SJSA1 (cell line): ENCODE measurements at regions not wholly inside any gene's neighbourhood (a gene's known extent, or its start where the extent isn't known, plus 50 kb on each side); places are given as distances from the start of the nearest gene placed in this dataset.

Source experiments
- DNase-seq, 2 experiments: peaks; one replicate each; pipeline ENCODE4 v3.0.0-alpha.2; 2015 to 2020; ENCODE audit warnings: low spot score in 2 of 2, low read depth in 1 of 2
- H3K27ac ChIP-seq: fragments of 250-450 bp; sonication (Bioruptor Pico); 2 replicates; pipeline ENCODE4 v1.5.1; 2020; ENCODE audit warnings: mild to moderate bottlenecking, moderate library complexity
- H3K27me3 ChIP-seq: fragments of 250-450 bp; sonication (Bioruptor Pico); replicated peaks from 2 replicates; pipeline ENCODE4 v1.5.1; 2020; ENCODE audit warnings: mild to moderate bottlenecking, moderate library complexity
- H3K36me3 ChIP-seq: fragments of 250-450 bp; sonication (Bioruptor Pico); 2 replicates; pipeline ENCODE4 v1.5.1; 2020; ENCODE audit warnings: mild to moderate bottlenecking
- H3K4me1 ChIP-seq: fragments of 250-450 bp; sonication (Bioruptor Pico); replicated peaks from 2 replicates; pipeline ENCODE4 v1.6.1; 2021; ENCODE audit warnings: mild to moderate bottlenecking
- H3K4me3 ChIP-seq: fragments of 250-450 bp; sonication (Bioruptor Pico); 2 replicates; pipeline ENCODE4 v1.5.1; 2020; ENCODE audit warnings: mild to moderate bottlenecking
- H3K9me3 ChIP-seq: fragments of 250-450 bp; sonication (Bioruptor Pico); replicated peaks from 2 replicates; pipeline ENCODE4 v1.5.1; 2020; ENCODE audit warnings: mild to moderate bottlenecking

DNA sequence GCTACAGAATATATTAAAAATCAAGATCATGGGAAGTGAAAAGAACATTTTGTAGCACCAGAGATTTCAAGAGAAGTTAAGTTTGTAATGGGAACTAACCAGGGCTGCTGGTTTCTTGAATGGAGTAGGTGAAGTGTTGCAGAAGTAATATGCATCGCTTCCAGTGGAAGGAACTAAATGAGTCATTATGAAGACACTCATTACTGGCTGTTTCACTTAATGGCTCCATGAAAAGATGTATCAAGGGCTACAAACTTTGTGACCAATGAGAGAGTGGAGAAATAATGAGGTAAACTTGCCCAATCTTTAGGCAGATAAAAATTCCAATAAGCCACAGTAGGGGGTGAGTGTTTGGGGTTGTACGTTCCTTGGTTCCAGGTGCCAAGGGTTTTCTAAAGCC, 380.4 kb upstream of the POU3F3 start:
- no peak overlapping the region for H3K4me3 ChIP-seq
- H3K27me3 ChIP-seq: no peaks in the 10 kb centered on the region
- H3K9me3 ChIP-seq: no peaks in the 10 kb centered on the region
- no peaks in the 10 kb centered on the region for H3K4me1 ChIP-seq
- H3K36me3 ChIP-seq: no peaks in the 10 kb centered on the region
- no peak overlapping the region for H3K27ac ChIP-seq
- no peak for DNase-seq

GRCh38 chr2:104474716-104475115, 379.2 kb upstream of the POU3F3 start:
- Histone ChIP-seq H3K4me1 (no peaks in the 10 kb centered on the region), H3K27ac (no peak overlapping the region)
- DNase-seq: no peak

GRCh38 chr2:104476075-104476474, 377.8 kb upstream of the POU3F3 start:
- no peaks in the 10 kb centered on the region for H3K36me3 ChIP-seq
- H3K27ac ChIP-seq: no peak overlapping the region
- H3K4me1 ChIP-seq: no peaks in the 10 kb centered on the region
- DNase-seq: no peak
- H3K27me3 ChIP-seq: no peaks in the 10 kb centered on the region
- H3K9me3 ChIP-seq: no peaks in the 10 kb centered on the region
- no peak overlapping the region for H3K4me3 ChIP-seq

More at GRCh38 chr2:104474716-104475115, 379.2 kb upstream of the POU3F3 start:
- Histone ChIP-seq H3K27me3 (no peaks in the 10 kb centered on the region), H3K4me3 (no peak overlapping the region), H3K36me3 (no peaks in the 10 kb centered on the region), H3K9me3 (no peaks in the 10 kb centered on the region)

- DNase-seq: no peak
- no peaks in the 10 kb centered on the region for H3K4me1 ChIP-seq
- H3K27me3 ChIP-seq: no peaks in the 10 kb centered on the region
Observed at GRCh38 chr2:104476563-104476988, 377.3 kb upstream of the POU3F3 start.

GRCh38 chr2:104481341-104481740, 372.6 kb upstream of the POU3F3 start:
- Histone ChIP-seq H3K9me3 (no peaks in the 10 kb centered on the region), H3K27ac (no peak overlapping the region), H3K27me3 (no peaks in the 10 kb centered on the region), H3K4me1 (no peaks in the 10 kb centered on the region), H3K36me3 (no peaks in the 10 kb centered on the region), H3K4me3 (no peak overlapping the region)
- DNase-seq: no peak

More at GRCh38 chr2:104476563-104476988, 377.3 kb upstream of the POU3F3 start:
- Histone ChIP-seq H3K9me3 (no peaks in the 10 kb centered on the region), H3K4me3 (no peak overlapping the region), H3K27ac (no peak overlapping the region), H3K36me3 (no peaks in the 10 kb centered on the region)

DNA sequence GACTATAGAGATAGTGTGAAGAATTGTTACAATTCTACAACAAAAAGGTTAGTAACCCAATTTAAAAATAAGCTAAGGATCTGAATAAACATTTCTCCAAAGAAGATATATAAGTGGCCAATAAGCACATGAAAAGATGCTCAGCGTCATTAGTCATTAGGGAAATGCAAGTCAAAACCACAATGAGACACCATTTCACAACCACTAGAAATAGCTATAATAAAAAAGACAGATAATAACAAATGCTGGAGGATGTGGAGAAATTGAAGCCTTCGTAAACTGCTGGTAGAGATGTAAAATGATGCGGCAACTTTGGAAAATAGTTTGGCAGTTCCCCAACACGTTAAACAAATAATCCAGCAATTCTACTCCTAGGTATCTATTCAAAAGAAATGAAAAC, 366.5 kb upstream of the POU3F3 start:
- no peak for DNase-seq

DNA sequence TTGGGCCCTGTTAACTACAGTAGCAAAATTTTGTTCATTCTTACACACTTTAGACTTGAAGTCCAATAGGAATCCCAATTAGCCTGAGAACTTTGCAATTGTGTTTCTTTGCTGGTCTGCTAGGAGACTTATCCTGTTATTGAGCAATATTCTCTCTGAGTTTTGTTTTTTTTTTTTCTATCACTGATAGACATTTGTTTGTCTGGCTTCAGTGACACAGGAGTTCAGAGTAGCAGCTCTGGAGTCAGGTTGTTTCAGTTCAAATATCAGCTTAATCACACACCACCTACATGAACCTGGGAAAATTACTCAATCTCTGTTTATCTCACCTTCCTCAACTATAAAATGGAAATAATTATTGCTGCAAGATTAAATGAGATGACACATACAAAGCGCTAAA, 360.2 kb upstream of the POU3F3 start:
- no peak for DNase-seq
- H3K4me1 ChIP-seq: no peaks in the 10 kb centered on the region
- no peak overlapping the region for H3K4me3 ChIP-seq
- no peaks in the 10 kb centered on the region for H3K27me3 ChIP-seq
- no peaks in the 10 kb centered on the region for H3K36me3 ChIP-seq
- no peak overlapping the region for H3K27ac ChIP-seq
- H3K9me3 ChIP-seq: no peaks in the 10 kb centered on the region

More for the DNA sequence above, 366.5 kb upstream of the POU3F3 start:
- no peaks in the 10 kb centered on the region for H3K27me3 ChIP-seq
- H3K4me1 ChIP-seq: no peaks in the 10 kb centered on the region
- H3K27ac ChIP-seq: no peak overlapping the region
- H3K9me3 ChIP-seq: no peaks in the 10 kb centered on the region
- no peaks in the 10 kb centered on the region for H3K36me3 ChIP-seq
- no peak overlapping the region for H3K4me3 ChIP-seq

DNA sequence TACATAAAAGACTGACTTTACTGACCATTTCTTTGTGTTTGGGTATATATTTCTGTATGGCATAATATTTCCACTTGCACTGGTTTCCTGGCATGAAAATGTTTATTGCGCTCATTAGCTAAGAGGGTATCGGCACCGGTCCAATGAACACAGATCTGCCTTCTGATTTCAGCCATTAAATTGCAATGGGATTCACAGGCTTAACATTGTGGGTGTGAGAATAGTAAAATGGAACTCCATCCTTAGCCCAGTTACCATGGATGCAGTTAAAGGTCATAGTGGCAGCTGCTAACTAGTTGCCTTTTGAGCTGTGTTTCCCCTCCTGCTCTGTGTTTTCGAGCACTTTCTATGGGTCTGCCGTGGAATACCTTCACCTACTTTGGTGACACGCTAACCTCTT, 352.6 kb upstream of the POU3F3 start:
- Histone ChIP-seq H3K9me3 (no peaks in the 10 kb centered on the region), H3K4me1 (no peaks in the 10 kb centered on the region), H3K4me3 (no peak overlapping the region), H3K27ac (no peak overlapping the region), H3K27me3 (0 out of 2 replicates have a peak, but pooled peaks cover 2% of the 10 kb centered on the region), H3K36me3 (no peaks in the 10 kb centered on the region)
- DNase-seq: no peak

- H3K27ac ChIP-seq: no peak overlapping the region
- H3K36me3 ChIP-seq: no peaks in the 10 kb centered on the region
- no peak for DNase-seq
- H3K27me3 ChIP-seq: 0 out of 2 replicates have a peak, but pooled peaks cover 2% of the 10 kb centered on the region
- no peak overlapping the region for H3K4me3 ChIP-seq
- no peaks in the 10 kb centered on the region for H3K4me1 ChIP-seq
- H3K9me3 ChIP-seq: no peaks in the 10 kb centered on the region
Observed at GRCh38 chr2:104501929-104502328, 352.0 kb upstream of the POU3F3 start.

DNA sequence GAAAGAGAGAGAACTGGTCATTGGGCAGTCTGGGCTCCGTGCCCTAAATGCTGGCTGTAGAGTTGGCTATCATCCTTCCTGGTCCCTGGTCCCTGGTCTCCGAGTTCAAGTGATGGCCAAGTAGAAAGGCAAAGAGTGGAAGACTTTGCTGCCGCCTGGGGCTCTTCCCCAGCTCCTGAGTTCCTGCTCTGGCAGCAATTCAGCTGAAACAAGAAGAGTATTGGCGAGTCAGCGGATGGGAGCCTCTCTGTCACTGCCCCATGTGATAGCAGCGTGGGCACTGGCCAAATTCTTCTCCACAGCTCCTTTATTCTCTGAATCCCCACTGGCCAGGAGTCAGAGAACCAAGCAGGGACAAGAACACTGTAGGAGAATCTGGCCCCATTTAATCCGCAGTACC, 351.0 kb upstream of the POU3F3 start:
- Histone ChIP-seq H3K27ac (no peak overlapping the region), H3K4me3 (no peak overlapping the region), H3K36me3 (no peaks in the 10 kb centered on the region), H3K27me3 (0 out of 2 replicates have a peak, but pooled peaks cover 2% of the 10 kb centered on the region), H3K9me3 (no peaks in the 10 kb centered on the region), H3K4me1 (no peaks in the 10 kb centered on the region)
- no peak for DNase-seq

- no peaks in the 10 kb centered on the region for H3K9me3 ChIP-seq
- DNase-seq: no peak
- H3K36me3 ChIP-seq: no peaks in the 10 kb centered on the region
- no peak overlapping the region for H3K27ac ChIP-seq
- no peak overlapping the region for H3K4me3 ChIP-seq
- H3K27me3 ChIP-seq: 0 out of 2 replicates have a peak, but pooled peaks cover 2% of the 10 kb centered on the region
- no peaks in the 10 kb centered on the region for H3K4me1 ChIP-seq
Observed at GRCh38 chr2:104504331-104505073, 349.4 kb upstream of the POU3F3 start.

GRCh38 chr2:104518256-104518655, 335.7 kb upstream of the POU3F3 start:
- Histone ChIP-seq H3K27ac (no peak overlapping the region), H3K4me3 (no peak overlapping the region), H3K36me3 (no peaks in the 10 kb centered on the region), H3K27me3 (no peaks in the 10 kb centered on the region), H3K4me1 (no peaks in the 10 kb centered on the region), H3K9me3 (no peaks in the 10 kb centered on the region)
- DNase-seq: no peak

DNA sequence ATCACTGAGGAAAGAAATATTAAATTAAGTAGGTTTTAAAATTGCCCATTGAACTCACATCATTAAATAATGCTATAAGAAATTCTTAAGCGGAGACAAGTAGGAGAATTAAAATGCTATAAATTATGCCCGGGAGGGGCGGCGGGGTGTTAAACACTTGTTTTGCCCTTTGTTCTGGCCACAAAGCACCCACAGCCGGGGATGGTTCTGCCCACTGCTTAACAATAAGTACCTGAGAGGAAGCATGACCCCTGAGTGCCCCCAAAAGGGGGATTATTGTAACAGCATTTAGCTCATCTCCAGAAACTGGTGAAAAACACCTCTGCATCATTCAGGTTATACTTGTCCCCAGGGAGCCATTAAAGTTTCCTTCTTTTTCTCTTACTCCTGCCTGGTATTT, 332.7 kb upstream of the POU3F3 start:
- Histone ChIP-seq H3K9me3 (no peaks in the 10 kb centered on the region), H3K4me3 (no peak overlapping the region), H3K36me3 (no peaks in the 10 kb centered on the region), H3K27me3 (no peaks in the 10 kb centered on the region), H3K27ac (no peak overlapping the region), H3K4me1 (no peaks in the 10 kb centered on the region)
- no peak for DNase-seq

DNA sequence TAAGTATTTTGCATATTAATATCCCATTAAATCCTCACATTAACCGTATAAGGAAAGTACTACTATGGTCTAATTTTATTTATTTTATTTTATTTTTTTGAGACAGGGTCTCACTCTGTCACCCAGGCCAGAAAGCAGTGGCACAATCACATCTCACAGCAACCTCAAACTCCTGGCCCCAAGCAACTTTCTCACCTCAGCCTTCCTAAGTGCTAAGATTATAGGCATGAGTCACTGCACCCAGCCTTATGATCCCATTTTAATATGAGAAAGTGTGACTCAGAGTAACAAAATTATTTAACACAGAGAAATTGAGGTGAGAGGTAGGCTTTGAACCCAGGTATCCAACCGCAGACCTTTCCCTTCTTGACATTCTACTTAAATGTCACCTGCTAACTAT, 330.0 kb upstream of the POU3F3 start:
- DNase-seq: no peak
- Histone ChIP-seq H3K4me1 (no peaks in the 10 kb centered on the region), H3K4me3 (no peak overlapping the region), H3K36me3 (no peaks in the 10 kb centered on the region), H3K9me3 (no peaks in the 10 kb centered on the region), H3K27ac (no peak overlapping the region), H3K27me3 (no peaks in the 10 kb centered on the region)

GRCh38 chr2:104528101-104528500, 325.8 kb upstream of the POU3F3 start:
- no peak overlapping the region for H3K27ac ChIP-seq
- H3K9me3 ChIP-seq: no peaks in the 10 kb centered on the region
- H3K4me1 ChIP-seq: no peaks in the 10 kb centered on the region

More at GRCh38 chr2:104528101-104528500, 325.8 kb upstream of the POU3F3 start:
- H3K36me3 ChIP-seq: no peaks in the 10 kb centered on the region
- no peak overlapping the region for H3K4me3 ChIP-seq
- no peak for DNase-seq
- H3K27me3 ChIP-seq: no peaks in the 10 kb centered on the region
